ENCODE measurements at regions not wholly inside any gene's neighbourhood (a gene's known extent, or its start where the extent isn't known, plus 50 kb on each side); places are given as distances from the start of the nearest gene placed in this dataset.

- TF ChIP-seq CTCF (IDR thresholded peaks at IDR 0.05) (no peak), POLR2AphosphoS5 (IDR thresholded peaks at IDR 0.05) (no peak), POLR2A (IDR thresholded peaks at IDR 0.05) (no peak)
Measured at GRCh38 chr3:150049317-150049716, 78.6 kb upstream of the PFN2 start.

Data from gastroesophageal sphincter (tissue), 3 donors.